ENCODE measurements at regions not wholly inside any gene's neighbourhood (a gene's known extent, or its start where the extent isn't known, plus 50 kb on each side); places are given as distances from the start of the nearest gene placed in this dataset.

GRCh38 chr13:50378509-50379044 is 363.3 kb downstream of the KCNRG start:
- Mint-ChIP-seq H3K36me3 (peaks cover 11% of the 10 kb centered on the region), H3K4me1 (ENCODE audit: low read depth) (peaks cover 8% of the 10 kb centered on the region), H3K27ac (no peak overlapping the region), H3K27me3 (peaks cover 11% of the 10 kb centered on the region), H3K9me3 (peaks cover 15% of the 10 kb centered on the region), H3K4me3 (no peak overlapping the region)
- ChIA-PET CTCF (no interaction called here), POLR2A (no interaction called here)
- DNase-seq = no peak
- intact Hi-C loops (cut with micrococcal nuclease) = no loop called here

DNA sequence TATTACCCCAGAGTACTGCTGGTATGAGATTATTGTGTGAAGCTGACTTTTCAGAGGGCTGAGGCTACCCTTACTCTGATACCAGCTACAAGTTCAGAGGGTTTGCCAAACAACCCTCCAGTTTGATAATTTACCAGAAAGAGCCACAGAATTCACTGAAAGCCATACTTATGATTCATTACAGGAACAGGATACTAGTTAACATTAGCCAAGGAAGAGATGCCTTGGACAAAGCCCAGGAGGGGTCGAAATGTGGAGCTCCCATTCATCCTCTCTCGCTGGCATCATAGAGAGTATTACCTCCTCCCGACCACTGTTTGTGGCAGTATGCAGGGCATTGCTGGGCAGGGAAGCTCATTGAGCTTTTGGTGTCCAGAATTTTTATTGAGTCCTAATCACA is 364.3 kb downstream of the KCNRG start:
- H3K36me3 Mint-ChIP-seq = peaks cover 11% of the 10 kb centered on the region
- H3K4me3 Mint-ChIP-seq = no peak overlapping the region
- intact Hi-C loops (cut with micrococcal nuclease) = no loop called here
- H3K27me3 Mint-ChIP-seq = peaks cover 9% of the 10 kb centered on the region
- no peak for DNase-seq
- H3K27ac Mint-ChIP-seq = no peak overlapping the region
- H3K4me1 Mint-ChIP-seq (ENCODE audit: low read depth) = peaks cover 11% of the 10 kb centered on the region
- ChIA-PET CTCF (no interaction called here), POLR2A (no interaction called here)
- H3K9me3 Mint-ChIP-seq = peaks cover 15% of the 10 kb centered on the region

- DNase-seq = no peak
- Mint-ChIP-seq H3K36me3 (peaks cover 11% of the 10 kb centered on the region), H3K4me1 (ENCODE audit: low read depth) (peaks cover 15% of the 10 kb centered on the region), H3K27ac (no peak overlapping the region), H3K27me3 (peaks cover 5% of the 10 kb centered on the region), H3K4me3 (no peak overlapping the region), H3K9me3 (peaks cover 15% of the 10 kb centered on the region)
- intact Hi-C loops (cut with micrococcal nuclease) = no loop called here
- POLR2A ChIA-PET = no interaction called here
- CTCF ChIA-PET = no interaction called here
These were observed 365.7 kb downstream of the KCNRG start for GRCh38 chr13:50380905-50381304.

DNA sequence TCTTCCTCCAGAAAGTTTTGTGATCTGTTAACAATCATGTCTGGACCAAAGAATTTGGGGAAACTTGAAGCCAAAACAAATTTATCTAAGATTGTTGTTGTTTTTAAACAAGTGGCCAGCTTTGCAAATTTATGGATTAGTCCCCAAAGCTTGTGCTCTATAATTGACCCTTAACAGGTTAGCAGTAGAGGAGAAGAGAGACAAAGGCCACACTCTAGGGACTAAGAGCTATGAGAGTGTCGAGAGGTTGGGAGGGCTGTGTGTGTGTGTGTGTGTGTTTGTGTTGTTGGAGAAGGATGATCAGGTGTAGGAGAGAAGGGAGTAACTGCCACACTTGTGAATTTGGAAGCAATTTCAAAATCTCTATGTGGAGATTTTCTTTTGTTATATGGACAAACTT is 367.3 kb downstream of the KCNRG start:
- CTCF ChIA-PET = no interaction called here
- Mint-ChIP-seq H3K27me3 (no peaks in the 10 kb centered on the region), H3K36me3 (peaks cover 11% of the 10 kb centered on the region), H3K4me3 (no peak overlapping the region), H3K4me1 (ENCODE audit: low read depth) (peaks cover 13% of the 10 kb centered on the region), H3K9me3 (peaks cover 15% of the 10 kb centered on the region), H3K27ac (no peak overlapping the region)
- intact Hi-C loops (cut with micrococcal nuclease) = no loop called here
- DNase-seq = no peak
- POLR2A ChIA-PET = no interaction called here

DNA sequence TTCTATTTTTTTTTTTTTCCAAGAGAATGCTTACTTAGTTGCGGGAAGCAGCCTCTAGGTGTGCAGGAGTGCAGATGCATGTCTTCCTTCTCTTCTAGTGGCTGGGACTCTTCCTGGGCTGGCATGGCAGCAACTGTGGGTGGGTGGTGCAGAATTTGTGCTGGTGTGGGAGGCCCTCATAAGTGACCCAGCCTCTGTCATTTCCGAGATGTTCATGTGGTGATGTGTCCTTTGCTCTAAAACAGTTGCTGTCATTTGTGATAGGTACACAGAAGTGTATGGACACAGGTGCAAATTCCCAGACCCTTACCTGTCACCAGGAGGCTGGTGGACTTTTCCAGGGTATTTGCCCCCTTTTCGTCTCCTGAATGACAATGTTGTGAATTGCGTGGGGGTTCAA is 367.7 kb downstream of the KCNRG start:
- Mint-ChIP-seq H3K4me1 (ENCODE audit: low read depth) (peaks cover 13% of the 10 kb centered on the region), H3K27ac (no peak overlapping the region), H3K27me3 (peaks cover under 1% of the 10 kb centered on the region), H3K36me3 (peaks cover 11% of the 10 kb centered on the region), H3K9me3 (peaks cover 15% of the 10 kb centered on the region), H3K4me3 (no peak overlapping the region)
- intact Hi-C loops (cut with micrococcal nuclease) = no loop called here
- CTCF ChIA-PET = no interaction called here
- DNase-seq = no peak
- POLR2A ChIA-PET = no interaction called here

DNA sequence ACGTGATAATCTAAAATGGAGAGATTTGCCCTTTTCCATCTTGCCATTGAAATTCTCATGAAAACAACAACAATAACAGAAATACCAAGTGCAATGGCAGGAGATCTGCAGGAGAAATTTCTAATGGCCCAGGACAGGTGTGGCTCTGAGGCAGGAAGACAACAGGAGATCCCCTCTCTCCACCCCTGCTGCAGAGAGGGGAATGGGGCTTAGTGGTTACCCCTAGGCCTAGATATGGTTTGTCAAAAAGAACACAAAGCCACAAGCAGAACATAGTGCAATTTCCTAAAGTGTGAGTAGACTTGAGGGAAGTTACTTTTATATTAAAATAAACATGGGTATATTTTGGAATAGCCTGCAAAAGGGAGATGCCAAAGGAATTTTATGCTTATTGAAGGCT is 369.5 kb downstream of the KCNRG start:
- Mint-ChIP-seq H3K27ac (no peak overlapping the region), H3K27me3 (peaks cover 2% of the 10 kb centered on the region), H3K9me3 (peaks cover 15% of the 10 kb centered on the region), H3K4me1 (ENCODE audit: low read depth) (peaks cover 7% of the 10 kb centered on the region), H3K36me3 (peaks cover 11% of the 10 kb centered on the region), H3K4me3 (no peak overlapping the region)
- CTCF ChIA-PET = no interaction called here
- POLR2A ChIA-PET = no interaction called here
- DNase-seq = no peak
- intact Hi-C loops (cut with micrococcal nuclease) = no loop called here

DNA sequence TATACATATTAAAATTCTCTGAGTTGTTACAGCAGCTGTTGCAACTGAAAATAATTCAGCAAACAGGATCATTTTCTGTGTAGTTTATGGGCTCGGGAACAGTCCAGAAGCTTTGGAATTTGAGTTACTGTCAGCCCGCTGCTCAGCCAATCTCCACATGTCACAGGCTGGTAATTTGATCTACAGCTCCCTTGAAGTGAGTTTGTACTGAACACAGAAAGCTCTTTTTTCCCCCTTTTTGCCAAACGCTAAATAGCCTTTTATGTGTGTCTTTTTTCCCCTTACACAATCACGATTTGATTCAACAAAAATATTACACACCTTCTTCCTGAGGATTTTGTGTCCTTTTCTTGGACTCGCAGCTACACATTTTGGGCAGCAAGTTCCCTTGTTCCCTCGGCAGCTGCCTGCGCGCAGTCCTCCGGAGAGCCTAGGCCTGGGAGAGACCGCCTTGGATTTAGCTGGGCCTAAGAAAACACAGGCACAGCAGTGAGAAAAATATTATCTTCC is 371.4 kb downstream of the KCNRG start:
- Mint-ChIP-seq H3K27me3 (peaks cover 2% of the 10 kb centered on the region), H3K36me3 (peaks cover 2% of the 10 kb centered on the region), H3K27ac (no peak overlapping the region), H3K9me3 (peaks cover under 1% of the 10 kb centered on the region), H3K4me1 (ENCODE audit: low read depth) (peaks cover 7% of the 10 kb centered on the region), H3K4me3 (no peak overlapping the region)
- ChIA-PET CTCF (interaction anchor here (1.0 to 1.3 kb wide), 2 partner anchors 303 to 410 kb away, joined by 3 to 5 read pairs; no protein-coding TSS in a partner anchor), POLR2A (no interaction called here)
- intact Hi-C loops (cut with micrococcal nuclease) = no loop called here
- no peak for DNase-seq

- H3K27ac Mint-ChIP-seq = no peak overlapping the region
- H3K9me3 Mint-ChIP-seq = no peaks in the 10 kb centered on the region
- DNase-seq = peak; percentile 53
- CTCF ChIA-PET = interaction anchor here (0.9 to 1.3 kb wide), 3 partner anchors 303 to 414 kb away, joined by 3 to 5 read pairs (median 3); no protein-coding TSS in a partner anchor
- H3K4me1 Mint-ChIP-seq (ENCODE audit: low read depth) = peaks cover 7% of the 10 kb centered on the region
- intact Hi-C loops (cut with micrococcal nuclease) = no loop called here
- POLR2A ChIA-PET = no interaction called here
- H3K4me3 Mint-ChIP-seq = no peak overlapping the region
- peaks cover 2% of the 10 kb centered on the region for H3K27me3 Mint-ChIP-seq
- H3K36me3 Mint-ChIP-seq = peaks cover under 1% of the 10 kb centered on the region
These were observed 371.9 kb downstream of the KCNRG start for GRCh38 chr13:50387051-50387581.

DNA sequence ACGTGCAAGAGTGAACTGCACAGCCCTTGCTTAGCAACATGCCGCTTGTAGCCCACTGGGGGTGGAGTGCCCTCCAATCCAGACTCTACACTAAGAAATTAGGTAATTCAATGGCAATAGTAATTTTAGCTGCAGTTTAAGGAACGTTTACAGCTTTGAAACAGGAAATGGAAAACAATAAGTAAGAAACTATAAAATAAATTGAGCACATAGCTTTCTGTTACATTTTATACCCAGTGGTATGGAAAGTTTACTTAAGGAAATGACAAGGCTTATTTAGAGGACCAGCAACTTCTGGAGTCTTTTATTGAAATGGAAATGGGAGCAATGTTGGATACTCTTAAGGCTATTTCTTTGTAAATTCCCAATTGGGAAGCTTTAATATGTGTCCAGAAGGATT is 373.2 kb downstream of the KCNRG start:
- intact Hi-C loops (cut with micrococcal nuclease) = no loop called here
- POLR2A ChIA-PET = no interaction called here
- peaks cover 2% of the 10 kb centered on the region for H3K27me3 Mint-ChIP-seq

DNA sequence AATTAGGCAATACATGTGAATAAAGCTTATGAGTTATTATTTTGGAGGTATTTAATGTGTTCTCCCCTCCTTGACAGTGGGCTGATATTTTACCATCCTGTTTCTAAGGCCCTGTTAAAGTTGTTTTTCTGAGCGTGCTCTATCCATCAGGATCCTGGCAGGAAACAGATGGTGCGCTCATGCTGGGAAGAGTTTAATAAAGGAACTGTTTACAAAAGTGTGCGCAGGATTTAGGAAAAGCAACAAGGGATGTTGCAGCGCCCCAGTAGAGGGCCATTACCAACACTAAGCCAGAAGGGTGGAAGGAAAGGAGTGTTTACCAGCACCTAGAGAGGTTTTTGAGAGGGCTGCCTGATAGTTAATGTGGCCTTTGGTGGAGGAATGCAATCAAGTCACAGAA is 374.5 kb downstream of the KCNRG start:
- H3K36me3 Mint-ChIP-seq = no peaks in the 10 kb centered on the region
- peaks cover 2% of the 10 kb centered on the region for H3K27me3 Mint-ChIP-seq
- intact Hi-C loops (cut with micrococcal nuclease) = no loop called here
- no peak for DNase-seq
- CTCF ChIA-PET = no interaction called here
- H3K4me1 Mint-ChIP-seq (ENCODE audit: low read depth) = peaks cover 3% of the 10 kb centered on the region
- H3K9me3 Mint-ChIP-seq = no peaks in the 10 kb centered on the region
- POLR2A ChIA-PET = no interaction called here
- no peak overlapping the region for H3K4me3 Mint-ChIP-seq
- no peak overlapping the region for H3K27ac Mint-ChIP-seq

More for the DNA sequence above, 373.2 kb downstream of the KCNRG start:
- no peak for DNase-seq
- Mint-ChIP-seq H3K36me3 (no peaks in the 10 kb centered on the region), H3K27ac (no peak overlapping the region), H3K9me3 (no peaks in the 10 kb centered on the region), H3K4me1 (ENCODE audit: low read depth) (peaks cover 7% of the 10 kb centered on the region), H3K4me3 (no peak overlapping the region)
- CTCF ChIA-PET = interaction anchor here (0.9 kb wide), 1 partner anchor 38 kb away, joined by 3 read pairs; no protein-coding TSS in a partner anchor

GRCh38 chr13:50390503-50391248 is 375.4 kb downstream of the KCNRG start:
- H3K27me3 Mint-ChIP-seq = peaks cover 2% of the 10 kb centered on the region
- POLR2A ChIA-PET = no interaction called here
- H3K4me3 Mint-ChIP-seq = no peak overlapping the region
- no peak for DNase-seq
- H3K4me1 Mint-ChIP-seq (ENCODE audit: low read depth) = no peaks in the 10 kb centered on the region
- no peaks in the 10 kb centered on the region for H3K9me3 Mint-ChIP-seq
- CTCF ChIA-PET = no interaction called here
- intact Hi-C loops (cut with micrococcal nuclease) = no loop called here
- no peak overlapping the region for H3K27ac Mint-ChIP-seq
- no peaks in the 10 kb centered on the region for H3K36me3 Mint-ChIP-seq

DNA sequence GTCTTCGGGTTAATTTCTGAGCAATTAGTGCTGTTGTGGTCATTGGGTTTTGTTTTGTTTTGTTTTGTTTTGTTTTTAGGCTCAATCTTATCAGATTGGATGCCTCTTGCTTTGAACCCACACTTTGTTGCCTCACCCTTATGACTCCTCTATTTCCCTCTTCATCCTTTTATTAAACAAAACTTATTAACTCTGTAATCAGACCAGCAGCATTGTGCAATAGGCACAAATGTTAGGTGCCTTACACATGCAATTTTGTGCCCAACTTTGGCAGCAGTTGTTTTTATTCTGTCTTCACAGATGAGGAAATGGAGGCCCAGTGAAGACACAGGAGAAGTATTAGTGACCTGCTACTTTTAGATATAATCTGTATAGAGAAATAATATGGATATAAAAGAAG is 377.7 kb downstream of the KCNRG start:
- Mint-ChIP-seq H3K36me3 (no peaks in the 10 kb centered on the region), H3K27ac (no peak overlapping the region), H3K4me1 (ENCODE audit: low read depth) (no peaks in the 10 kb centered on the region), H3K27me3 (peaks cover 2% of the 10 kb centered on the region), H3K9me3 (no peaks in the 10 kb centered on the region), H3K4me3 (no peak overlapping the region)
- ChIA-PET POLR2A (no interaction called here), CTCF (no interaction called here)
- no peak for DNase-seq
- intact Hi-C loops (cut with micrococcal nuclease) = no loop called here

DNA sequence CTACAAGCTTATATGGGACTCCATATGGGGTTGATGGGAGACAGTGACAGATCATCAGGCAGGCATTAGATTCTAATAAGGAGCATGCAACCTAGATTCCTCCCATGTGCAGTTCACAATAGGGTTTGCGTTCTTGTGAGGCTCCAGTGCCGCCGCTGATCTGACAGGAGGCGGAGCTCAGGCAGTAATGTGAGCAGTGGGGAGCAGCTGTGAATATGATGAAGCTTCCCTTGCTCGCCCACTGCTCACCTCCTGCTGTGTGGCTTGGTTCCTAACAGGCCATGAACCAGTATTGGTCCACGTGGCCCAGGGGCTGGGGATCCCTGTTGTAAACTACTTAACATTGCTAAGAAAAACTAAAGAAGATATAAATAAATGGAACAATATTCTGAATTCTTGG is 378.4 kb downstream of the KCNRG start:
- no peak overlapping the region for H3K27ac Mint-ChIP-seq
- no peak for DNase-seq
- H3K9me3 Mint-ChIP-seq = no peaks in the 10 kb centered on the region
- H3K27me3 Mint-ChIP-seq = peaks cover 1% of the 10 kb centered on the region
- no peak overlapping the region for H3K4me3 Mint-ChIP-seq
- ChIA-PET CTCF (no interaction called here), POLR2A (no interaction called here)
- intact Hi-C loops (cut with micrococcal nuclease) = no loop called here
- H3K36me3 Mint-ChIP-seq = no peaks in the 10 kb centered on the region
- H3K4me1 Mint-ChIP-seq (ENCODE audit: low read depth) = no peaks in the 10 kb centered on the region

Data from activated CD4-positive, alpha-beta memory T cell treated with anti-CD3 and anti-CD28 coated beads for 36 hours (primary cell).